Neural cell (in vitro differentiated cells): ENCODE measurements at regions not wholly inside any gene's neighbourhood (a gene's known extent, or its start where the extent isn't known, plus 50 kb on each side); places are given as distances from the start of the nearest gene placed in this dataset.

ENCODE experiments used
- EZH2 ChIP-seq: fragments of 200-600, 300-800 bp; shearing (Covaris generic), sonication (generic); IDR thresholded peaks from 2 replicates; pipeline ENCODE4 v1.6.1; 2014; ENCODE audit warnings: antibody characterized with exemption, low read length, borderline replicate concordance, mild to moderate bottlenecking; ENCODE audit not compliant: insufficient read depth, poor library complexity, severe bottlenecking
- POLR2AphosphoS5 ChIP-seq: IDR thresholded peaks from 2 replicates; pipeline ENCODE4 v1.6.1; 2012
- RAD21 ChIP-seq: fragments of 450-650 bp; conservative IDR thresholded peaks from 2 replicates; pipeline ENCODE4 v1.6.1; 2014; ENCODE audit warnings: antibody characterized with exemption, mild to moderate bottlenecking, moderate library complexity
- TAF1 ChIP-seq: IDR thresholded peaks from 2 replicates; pipeline ENCODE4 v1.6.1; 2012; ENCODE audit warnings: low read depth
- TF ChIP-seq, protein P1 (sequence below): fragments of 450-650 bp; IDR thresholded peaks from 2 replicates; pipeline ENCODE4 v1.5.1; 2014; ENCODE audit warnings: antibody characterized with exemption, mild to moderate bottlenecking, moderate library complexity; ENCODE audit not compliant: poor library complexity, severe bottlenecking

DNA sequence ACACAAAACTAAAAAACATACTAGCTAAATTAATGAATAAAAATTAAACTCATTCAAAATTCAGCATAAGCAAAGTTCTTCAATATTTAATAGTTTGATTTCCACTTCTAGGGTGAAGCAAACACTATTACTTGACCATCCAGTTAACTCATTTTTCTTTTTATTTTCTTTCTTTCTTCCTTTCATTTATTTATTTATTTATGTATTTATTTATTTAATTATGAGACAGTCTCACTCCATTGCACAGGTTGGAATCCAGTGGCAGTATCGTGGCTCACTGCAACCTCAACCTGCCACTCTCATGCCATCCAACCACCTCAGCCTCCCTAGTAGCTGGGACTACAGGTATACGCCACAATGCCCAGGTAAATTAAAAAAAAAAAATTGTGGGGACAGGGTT, 2069.5 kb downstream of the NCAM2 start:
- no peak for TF ChIP-seq RAD21
- no peak for TF ChIP-seq POLR2AphosphoS5
- TF ChIP-seq, protein P1, sequence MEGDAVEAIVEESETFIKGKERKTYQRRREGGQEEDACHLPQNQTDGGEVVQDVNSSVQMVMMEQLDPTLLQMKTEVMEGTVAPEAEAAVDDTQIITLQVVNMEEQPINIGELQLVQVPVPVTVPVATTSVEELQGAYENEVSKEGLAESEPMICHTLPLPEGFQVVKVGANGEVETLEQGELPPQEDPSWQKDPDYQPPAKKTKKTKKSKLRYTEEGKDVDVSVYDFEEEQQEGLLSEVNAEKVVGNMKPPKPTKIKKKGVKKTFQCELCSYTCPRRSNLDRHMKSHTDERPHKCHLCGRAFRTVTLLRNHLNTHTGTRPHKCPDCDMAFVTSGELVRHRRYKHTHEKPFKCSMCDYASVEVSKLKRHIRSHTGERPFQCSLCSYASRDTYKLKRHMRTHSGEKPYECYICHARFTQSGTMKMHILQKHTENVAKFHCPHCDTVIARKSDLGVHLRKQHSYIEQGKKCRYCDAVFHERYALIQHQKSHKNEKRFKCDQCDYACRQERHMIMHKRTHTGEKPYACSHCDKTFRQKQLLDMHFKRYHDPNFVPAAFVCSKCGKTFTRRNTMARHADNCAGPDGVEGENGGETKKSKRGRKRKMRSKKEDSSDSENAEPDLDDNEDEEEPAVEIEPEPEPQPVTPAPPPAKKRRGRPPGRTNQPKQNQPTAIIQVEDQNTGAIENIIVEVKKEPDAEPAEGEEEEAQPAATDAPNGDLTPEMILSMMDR = no peak
- no peak for TF ChIP-seq EZH2
- TF ChIP-seq TAF1 = no peak
